Right forelimb (tissue), 1 donor: ENCODE measurements at regions not wholly inside any gene's neighbourhood (a gene's known extent, or its start where the extent isn't known, plus 50 kb on each side); places are given as distances from the start of the nearest gene placed in this dataset.

Experiments used
- DNase-seq: peaks from one replicate; pipeline ENCODE4 v3.0.0-alpha.2; 2018

DNA sequence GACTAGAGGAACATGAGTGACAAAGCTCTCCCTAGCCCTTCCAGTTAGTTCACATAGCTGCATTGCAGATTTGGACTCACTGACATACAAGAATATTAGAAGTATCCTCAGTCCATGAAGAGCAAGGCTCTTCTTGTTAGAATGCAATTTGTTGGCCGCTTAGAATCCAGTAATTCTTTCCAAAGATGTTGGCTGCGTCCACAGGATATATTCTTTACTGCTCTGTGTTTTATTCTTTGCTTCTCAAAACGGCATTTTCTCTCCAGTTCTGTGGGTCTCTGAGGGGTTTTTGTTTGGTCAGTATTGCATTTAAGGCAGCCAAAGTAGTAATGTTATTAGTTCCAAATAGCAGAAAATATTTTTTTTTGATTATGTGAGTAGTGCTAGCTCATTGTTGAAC lies 588.6 kb downstream of the DNAJB9 start:
- DNase-seq: no peak

DNA sequence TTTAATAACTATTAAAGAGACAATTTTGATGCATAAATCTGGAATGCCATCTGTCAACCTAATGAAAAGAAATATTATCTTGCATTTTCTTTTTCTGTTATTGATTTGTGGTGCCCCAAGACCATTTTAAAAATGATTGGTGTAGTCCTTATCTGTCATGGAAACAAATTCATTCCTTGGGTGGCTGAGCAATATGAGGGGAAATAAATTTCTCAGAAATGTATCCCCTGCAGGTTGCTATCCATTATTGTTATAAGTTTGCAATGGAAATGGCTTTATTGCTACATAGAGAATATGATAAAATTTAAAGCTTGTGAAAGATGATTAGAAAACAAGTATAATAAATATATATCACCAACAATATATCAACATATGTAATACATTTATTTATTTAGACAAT lies 607.0 kb downstream of the DNAJB9 start:
- no peak for DNase-seq

DNA sequence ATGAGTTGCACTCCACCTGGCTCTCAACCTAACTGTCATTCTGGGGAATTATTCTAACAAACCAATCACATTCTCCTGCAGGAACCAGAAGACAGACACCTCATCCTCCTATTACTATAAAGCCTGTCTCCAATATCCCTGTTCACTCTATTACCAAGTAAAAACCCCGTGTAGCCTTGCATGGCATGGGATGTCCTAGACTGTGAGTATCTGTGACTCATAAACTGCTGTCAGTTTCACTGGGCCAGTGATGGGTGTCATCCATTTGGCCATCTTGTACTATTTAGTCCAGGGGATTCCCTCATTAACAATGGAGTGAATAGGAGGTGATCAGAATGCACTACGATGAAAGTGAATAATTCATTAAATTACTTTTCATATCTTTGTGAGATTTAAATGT lies 608.7 kb downstream of the DNAJB9 start:
- DNase-seq: no peak

DNA sequence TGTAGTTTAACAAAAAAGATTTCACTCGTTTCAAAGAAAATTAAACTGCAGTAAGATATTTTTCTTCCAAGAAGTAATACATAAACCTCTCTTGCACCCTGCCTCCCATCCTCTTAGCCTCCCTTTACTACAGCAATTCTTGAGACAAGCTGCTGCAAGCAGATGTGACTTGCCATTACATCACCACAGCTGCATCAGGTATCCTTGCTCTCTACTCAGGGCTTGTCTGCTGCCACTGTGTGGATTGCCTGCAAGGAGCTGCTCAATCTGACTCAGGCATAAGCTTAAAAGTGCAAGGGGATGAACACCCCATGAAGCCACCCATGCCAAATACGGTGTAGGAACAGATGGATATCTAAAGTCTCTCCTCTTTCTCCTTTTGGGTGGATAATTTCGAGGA lies 609.9 kb downstream of the DNAJB9 start:
- DNase-seq: no peak

DNA sequence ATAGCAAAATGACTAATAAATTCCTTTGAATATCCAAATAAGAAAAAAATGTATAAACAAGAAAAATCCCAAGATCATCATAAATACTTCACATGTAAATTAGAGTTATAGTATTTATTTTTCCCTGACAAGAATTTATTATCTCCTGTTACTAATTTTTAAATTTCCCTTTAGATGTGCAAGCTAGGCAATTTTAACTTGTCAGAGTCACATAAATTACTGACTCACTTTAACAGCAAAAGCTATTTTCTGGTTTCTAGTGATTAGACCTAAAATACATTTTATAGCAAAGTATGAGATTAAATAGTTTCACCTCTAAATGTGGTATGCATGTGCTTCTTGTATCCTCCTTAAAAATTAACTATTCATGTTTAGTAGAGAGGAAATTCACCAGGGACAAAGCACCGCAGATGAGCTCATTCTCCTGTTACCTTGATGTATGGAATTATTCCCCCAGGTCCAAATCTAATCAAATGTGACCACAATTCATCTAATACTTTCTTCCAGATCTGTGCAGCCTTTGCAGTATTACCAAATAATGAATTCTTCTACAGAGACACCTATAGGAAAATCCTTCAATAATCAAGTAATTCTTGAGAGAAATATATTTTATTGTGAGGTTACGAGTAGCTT lies 621.2 kb downstream of the DNAJB9 start:
- no peak for DNase-seq

DNA sequence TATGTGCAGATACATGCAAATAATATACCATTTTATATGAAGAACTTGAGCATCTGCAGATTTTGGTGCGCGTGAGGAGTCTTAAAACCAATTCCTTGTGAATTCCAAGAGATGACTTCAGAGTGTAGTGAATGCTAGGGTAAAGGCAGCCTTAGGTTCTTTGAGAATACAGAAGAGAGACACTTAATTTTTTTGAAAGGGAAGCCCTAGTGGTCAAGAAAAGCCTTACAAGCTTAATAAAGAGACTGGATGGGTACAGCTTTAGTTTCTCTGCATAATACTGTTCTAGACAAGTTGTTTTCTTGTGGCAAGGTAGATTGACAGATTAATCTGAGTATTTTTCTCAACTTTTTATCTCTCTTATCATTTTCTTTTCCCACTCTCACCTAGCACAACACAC lies 636.5 kb downstream of the DNAJB9 start:
- no peak for DNase-seq

DNA sequence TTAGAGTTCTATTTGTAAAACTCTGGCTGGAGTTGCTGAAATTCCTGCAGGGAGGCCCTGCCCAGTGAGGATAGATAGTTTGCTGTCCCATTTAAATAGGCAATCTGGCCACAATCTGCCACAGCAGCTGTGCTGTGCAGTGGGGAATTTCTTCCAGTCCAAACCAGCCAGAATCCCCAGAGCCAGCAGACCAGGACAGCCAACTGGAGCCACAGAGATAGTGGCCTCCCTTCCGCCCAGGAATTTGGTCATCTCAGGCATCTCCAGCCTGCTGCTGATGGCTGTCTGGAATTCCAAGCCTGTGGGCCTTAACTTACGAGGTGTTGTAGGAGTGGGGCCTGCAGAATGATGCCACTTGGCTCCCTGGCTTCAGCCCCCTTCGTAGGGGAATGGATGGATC lies 643.4 kb downstream of the DNAJB9 start:
- no peak for DNase-seq

DNA sequence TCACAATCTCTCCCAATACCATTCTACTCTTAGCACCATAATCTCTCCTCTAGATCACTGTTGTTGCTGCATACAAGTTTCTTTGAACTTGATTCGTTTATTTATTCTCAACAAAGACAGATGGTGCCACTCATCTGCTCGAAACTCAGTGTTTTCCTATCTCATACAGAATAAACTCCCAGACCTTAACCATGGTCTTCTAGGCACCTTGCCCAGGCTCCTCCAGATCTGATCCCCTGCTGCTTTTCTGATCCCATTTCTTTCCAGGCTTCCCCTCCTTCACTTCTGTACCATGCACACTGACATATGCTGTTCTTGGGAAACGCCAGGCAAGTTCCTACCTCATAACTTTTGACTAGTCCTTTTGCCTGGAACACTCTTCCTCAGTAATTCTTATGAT lies 645.7 kb downstream of the DNAJB9 start:
- no peak for DNase-seq

DNA sequence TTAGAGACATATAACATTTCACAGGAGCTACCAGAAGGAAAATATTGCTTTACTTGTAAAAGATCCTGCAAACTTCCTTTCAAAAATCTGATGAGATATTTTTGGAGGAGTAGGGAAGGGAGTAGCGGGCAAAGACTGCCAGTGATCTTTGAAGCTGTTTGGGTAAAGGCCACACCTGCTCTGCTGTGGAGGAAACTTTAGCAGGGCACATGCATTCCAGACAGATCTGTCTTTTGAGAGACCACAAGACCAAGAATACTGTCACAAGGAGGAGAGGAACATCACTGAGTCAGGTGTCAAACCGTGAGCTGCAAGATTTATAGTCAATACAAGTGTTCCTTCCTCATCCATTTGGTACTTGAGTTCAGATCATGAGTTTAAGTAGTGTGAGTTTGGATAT lies 654.4 kb downstream of the DNAJB9 start:
- DNase-seq: no peak

DNA sequence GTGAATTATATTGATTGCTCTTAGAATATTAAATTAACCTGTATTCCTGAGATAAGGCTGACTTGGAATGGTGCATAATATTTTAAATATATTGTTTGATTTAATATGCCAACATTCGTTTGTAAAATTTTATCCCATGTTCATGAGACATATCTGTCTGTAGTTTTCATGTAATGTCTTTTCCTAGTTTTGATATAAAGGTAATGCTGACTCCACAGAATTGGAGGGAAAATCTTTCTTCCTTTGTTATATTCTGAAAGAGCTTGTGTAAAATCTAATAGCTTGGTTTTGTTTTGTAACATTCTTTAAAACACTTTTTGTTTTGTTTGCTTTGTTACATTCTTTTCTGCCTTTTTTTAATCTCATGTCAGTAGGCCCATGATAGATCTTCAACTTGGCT lies 657.0 kb downstream of the DNAJB9 start:
- DNase-seq: no peak

DNA sequence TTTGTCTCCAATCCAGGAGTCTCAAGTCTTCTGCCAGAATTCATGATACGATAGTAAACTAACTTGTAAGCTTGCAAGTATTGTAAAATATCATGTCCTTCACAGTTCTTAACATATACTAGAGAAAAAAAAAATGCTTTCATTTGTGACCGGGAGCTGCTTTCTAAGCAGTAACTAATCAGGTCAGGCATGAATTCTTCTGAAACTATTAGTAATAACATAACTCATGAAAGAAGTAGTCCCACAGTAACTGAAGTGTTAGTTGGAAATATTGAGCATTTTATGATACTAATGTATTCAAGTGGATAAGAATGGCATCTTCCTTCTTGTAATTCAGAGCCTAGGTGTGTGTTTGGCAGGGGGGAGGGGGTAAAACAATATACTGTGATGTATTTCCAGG lies 665.6 kb downstream of the DNAJB9 start:
- DNase-seq: no peak

DNA sequence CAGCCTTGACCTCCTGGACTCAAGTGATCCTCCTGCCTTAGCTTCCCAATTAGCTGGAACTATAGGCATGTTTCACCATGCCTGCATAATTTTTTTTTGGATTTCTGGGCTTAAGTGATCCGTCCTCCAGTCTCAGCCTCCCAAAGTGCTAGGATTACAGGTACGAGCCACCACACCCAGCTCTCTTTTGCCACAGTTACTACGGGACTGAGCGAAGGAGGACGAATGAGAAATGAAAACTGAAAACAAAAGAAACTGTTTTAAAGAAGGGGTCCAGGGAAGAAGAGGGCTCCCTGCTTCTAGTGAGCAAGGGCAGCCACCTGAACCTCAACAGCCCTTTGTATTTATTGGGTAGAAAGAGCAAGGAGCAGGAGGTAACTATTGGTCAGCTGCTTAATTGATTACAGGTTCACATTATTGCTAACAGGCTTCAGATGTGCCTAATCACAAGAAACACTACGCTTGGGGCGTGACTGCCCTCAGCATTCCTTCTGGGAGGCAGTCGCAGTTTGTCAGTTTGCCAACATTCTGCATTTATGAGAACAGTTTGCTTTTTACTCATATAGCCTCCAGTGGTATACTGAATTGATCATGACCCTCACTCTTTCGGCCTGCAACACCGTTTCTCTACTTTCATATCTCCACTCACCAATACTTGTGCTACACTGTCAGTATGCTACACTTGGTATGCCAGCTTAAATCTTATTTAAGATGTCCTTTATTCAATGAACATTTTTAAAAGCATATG lies 676.8 kb downstream of the DNAJB9 start:
- no peak for DNase-seq

DNA sequence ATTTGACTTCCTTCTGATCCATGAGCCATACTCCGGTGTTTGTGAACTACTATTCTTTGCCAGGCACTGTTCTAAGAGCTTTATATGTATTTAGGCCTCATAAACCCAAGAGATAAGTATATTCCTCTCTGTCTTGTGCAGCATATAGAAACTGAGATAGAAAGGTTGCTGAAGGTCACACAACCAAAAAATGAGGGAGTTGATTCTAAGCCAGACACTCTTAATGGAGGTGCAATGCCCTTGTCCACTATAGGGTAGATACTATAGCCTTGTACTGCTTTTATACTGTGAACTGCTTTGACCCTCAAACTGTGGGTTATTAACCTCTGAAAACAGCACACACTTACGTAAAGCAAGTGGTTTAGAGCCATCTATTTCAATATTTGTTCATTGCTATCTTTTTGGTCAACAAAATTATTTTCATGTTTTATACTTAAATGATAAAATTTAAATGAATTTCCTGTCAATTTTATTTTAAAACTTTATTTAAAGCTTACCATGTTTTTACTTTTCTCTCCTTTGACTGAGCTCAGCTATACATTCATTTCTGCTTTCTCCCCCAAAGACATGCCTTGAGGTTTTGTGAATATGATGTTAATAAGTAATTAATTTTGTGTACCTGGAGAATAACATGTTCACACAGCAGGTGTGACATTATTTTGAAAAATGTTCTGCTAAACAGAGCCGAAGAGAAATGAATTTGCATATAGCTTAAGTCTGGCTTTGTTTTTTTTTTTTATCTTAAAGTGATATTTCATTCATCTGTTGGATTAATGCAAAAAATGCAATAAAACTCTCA lies 687.3 kb downstream of the DNAJB9 start:
- no peak for DNase-seq

DNA sequence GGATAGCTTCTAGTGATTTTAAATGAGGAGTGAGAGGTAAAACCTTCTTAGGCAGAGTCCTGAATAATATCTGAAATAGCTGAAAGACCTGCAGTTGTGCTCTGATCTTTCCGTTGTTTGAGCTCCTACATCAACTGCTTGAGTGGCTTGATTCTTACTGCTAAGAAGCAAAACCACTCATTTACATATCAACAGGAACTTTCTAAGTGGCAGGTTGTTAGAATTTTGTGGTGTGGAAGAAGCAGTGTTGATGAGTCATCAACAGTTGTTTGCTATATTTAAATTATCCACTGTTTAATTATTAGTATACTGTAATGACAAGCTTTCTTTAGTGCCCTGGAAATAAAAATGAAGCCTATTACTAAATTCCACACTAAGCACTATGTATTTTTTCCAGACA lies 689.5 kb downstream of the DNAJB9 start:
- no peak for DNase-seq

DNA sequence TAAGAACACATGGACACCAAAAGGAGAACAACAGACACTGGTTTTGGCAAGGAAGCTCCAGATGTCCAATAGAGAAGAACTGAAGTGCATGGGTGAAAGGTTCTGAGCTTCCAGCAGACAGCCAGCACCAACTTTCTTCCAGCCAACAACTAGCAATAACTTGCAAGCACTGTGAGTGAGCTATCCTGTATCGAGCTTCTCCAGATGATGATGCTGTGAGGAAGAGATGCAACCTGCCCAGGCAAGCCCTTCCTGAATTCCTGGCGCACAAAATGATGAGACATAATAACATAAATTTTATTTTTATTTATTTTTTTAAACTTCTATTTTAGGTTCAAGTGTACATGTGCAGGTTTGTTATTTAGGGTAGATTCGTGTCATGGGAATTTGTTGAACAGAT lies 692.1 kb downstream of the DNAJB9 start:
- DNase-seq: no peak

DNA sequence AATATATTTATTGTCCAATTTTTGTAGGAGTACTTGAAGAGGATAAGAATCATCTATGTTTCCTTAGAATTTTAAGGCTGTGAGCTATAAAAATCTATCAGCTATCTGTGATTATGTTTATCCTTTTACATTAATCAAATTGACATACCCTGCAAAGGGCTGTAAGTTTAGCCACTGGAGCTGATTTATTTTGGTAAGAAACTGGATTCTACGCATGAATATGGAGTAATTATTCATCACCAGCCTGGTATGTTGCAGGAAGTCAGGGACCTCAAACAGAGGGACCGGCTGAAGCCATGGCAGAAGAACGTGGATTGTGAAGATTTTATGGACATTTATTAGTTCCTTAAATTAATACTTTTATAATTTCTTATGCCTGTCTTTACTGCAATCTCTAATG lies 696.9 kb downstream of the DNAJB9 start:
- no peak for DNase-seq

DNA sequence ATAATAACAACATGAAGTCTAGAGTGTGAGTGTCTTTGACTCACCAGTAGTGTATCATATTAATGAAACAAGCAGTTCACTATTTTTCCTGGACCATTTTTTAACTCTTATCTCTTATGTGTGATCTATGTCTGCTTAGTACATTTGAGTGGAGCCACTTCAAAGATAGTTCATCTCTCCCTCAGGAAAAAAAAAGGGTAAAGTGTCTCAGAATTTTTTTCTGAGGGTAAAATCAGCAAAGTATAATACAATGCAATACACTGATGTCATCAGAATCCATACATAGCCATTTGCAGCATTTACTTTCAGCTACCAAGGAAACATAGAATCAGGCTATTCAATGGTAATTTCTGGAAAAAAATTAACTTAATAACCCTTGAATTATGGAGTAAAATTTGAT lies 706.7 kb downstream of the DNAJB9 start:
- DNase-seq: no peak

DNA sequence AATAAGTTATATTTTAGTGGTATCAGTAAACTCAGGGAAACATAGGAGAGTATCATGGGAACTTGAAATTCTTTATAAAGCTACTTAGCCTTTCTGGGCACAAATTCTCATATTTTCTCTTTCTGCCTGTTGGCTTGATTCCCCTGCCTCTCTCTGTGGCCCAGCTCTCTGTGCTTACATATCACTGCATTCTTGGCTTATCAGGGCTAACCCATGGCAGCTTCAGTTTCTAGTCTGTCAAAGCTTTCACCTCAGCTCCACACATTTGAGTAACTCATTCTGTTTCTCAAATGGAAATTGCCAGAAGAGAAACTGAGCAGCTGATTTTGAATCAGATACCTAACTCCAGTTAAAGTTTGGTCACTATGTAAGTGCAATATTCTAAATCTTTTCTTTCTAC lies 713.1 kb downstream of the DNAJB9 start:
- DNase-seq: no peak

DNA sequence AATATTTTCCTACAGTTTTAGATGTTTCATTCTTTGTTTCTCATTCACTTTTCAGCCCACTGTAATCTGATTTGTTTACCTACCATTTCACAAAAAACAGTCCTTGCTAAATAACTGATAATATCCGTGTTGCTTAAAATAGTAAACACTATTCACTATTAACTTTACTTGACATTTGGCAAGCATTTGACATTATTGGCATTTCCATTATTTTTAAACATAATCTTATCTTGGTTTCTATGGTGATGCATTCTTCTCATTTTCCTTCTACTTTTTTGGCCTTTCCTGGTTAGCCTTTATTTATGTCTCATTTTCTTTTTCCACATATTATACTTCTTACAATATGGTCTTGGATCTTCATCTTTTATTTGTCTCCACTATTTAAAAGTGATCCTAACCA lies 715.3 kb downstream of the DNAJB9 start:
- no peak for DNase-seq

DNA sequence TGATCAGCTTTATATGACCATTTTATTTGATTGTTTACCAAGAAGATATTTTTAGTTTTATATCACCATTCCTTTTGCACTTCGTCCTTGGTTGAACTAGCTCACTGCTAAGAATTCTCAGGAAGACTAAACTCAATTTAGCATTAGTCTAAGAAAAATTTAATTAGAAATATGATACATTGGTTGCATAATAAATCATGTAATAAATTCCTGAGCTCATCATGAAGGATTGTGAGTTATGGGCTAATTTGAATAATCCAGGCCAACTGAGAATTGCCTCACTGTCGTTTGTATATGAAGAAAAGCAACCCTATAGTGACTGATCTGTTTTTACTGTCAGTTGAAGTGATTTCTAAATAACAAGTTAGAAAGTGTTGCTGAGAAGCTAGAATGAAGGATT lies 725.5 kb downstream of the DNAJB9 start:
- DNase-seq: no peak

DNA sequence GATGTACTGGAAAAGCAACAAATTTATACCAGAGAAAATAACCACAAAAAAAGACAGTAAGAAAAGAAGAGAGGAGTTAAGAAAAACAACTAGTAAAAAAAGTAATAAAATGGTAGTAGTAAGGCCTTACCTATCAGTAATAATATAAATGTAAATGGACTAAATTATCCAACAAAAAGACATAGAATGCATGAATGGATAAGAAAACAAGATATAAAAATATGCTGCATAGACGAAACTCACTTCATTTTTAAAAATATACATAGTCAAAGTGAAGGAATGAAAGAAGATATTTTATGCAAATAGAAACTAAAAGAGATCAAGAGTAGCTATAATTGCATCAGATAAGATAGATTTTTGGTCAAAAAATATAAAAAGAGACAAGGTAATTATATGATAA lies 739.1 kb downstream of the DNAJB9 start:
- no peak for DNase-seq

DNA sequence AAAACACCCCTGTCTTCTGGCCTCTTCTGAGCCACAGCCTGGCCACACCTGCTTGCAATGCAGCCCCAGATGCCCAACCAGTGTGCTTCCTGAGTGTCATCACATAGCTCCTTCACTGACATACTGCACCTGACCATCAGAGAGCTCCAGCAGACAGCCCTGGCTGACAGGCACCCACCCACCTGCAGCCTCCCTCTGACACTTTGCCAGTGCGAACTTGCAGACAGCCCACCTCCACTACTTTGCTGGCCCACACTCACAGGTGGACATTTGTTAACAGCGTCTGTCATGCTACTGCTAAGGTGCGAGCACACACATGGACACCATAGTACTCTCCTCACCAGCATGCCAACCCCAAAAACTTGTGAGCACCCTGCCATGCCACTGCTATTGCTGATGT lies 740.1 kb downstream of the DNAJB9 start:
- DNase-seq: no peak

DNA sequence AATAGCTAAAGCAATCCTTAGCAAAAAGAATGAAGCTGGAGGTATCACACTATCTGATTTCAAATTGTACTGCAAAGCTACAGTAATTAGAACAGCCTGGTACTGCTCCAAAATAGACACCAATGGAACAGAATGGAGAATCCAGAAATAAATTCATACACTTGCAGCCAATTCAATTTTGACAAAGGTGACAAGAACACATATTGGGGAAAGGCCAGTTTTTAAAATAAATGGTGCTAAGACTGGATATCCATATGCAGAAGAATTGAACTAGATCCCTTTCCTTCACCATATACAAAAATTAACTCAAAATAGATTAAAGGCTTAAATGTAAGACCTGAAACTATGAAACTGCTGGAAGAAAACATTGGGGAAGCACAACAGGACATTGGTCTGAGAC lies 748.5 kb downstream of the DNAJB9 start:
- no peak for DNase-seq

DNA sequence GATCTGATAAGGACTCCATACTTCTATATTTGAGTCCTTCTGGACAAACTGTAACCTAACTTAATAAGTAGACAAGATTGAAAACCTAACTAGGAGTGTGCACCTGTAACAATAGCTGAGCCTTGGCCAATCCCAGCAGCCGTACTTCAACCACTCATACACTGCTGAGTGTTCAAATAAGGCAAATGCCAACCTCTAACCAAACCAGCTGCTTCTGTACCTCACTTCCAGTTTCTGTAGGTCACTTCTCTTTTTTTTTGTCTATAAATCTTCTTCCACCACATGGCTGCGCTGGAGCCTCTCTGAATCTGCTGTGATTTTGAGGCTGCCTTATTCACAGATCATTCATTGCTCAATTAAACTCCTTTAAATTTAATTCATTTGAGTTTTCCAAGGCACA lies 753.2 kb downstream of the DNAJB9 start:
- DNase-seq: no peak
